Neural progenitor cell (in vitro differentiated cells): ENCODE measurements at regions not wholly inside any gene's neighbourhood (a gene's known extent, or its start where the extent isn't known, plus 50 kb on each side); places are given as distances from the start of the nearest gene placed in this dataset.

Experiments used
- EZH2 ChIP-seq: fragments of 200-600 bp; sonication (generic); IDR thresholded peaks from 2 replicates; pipeline ENCODE4 v1.6.1; 2017; ENCODE audit warnings: antibody characterized with exemption, mild to moderate bottlenecking, moderate library complexity
- TF ChIP-seq, protein P1 (sequence below): fragments of 200-600 bp; sonication (generic); IDR thresholded peaks from 2 replicates; pipeline ENCODE4 v1.5.1; 2017; ENCODE audit warnings: antibody characterized with exemption, mild to moderate bottlenecking

DNA sequence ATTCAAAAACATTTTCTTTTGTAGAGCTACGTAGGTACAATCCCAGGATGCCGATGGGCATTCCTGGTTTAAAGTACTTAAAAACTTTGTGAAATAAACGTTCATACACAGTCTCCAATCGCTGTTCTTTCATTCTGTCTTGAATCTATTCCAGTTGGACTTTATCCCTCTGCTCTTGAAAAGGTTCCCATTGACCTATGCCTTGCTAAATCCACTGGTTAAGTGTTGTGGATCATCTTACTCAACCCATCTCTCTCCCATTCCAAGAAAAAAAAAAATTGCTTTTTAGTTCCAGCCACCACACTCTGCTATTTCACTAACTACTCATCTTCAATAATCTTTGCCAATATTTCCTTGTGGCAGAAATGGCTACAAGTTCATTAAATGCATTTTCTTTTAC lies 542.3 kb upstream of the GRIA3 start:
- TF ChIP-seq, protein P1, sequence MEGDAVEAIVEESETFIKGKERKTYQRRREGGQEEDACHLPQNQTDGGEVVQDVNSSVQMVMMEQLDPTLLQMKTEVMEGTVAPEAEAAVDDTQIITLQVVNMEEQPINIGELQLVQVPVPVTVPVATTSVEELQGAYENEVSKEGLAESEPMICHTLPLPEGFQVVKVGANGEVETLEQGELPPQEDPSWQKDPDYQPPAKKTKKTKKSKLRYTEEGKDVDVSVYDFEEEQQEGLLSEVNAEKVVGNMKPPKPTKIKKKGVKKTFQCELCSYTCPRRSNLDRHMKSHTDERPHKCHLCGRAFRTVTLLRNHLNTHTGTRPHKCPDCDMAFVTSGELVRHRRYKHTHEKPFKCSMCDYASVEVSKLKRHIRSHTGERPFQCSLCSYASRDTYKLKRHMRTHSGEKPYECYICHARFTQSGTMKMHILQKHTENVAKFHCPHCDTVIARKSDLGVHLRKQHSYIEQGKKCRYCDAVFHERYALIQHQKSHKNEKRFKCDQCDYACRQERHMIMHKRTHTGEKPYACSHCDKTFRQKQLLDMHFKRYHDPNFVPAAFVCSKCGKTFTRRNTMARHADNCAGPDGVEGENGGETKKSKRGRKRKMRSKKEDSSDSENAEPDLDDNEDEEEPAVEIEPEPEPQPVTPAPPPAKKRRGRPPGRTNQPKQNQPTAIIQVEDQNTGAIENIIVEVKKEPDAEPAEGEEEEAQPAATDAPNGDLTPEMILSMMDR: no peak
- TF ChIP-seq EZH2: no peak
